GM12878 (cell line): ENCODE measurements at regions not wholly inside any gene's neighbourhood (a gene's known extent, or its start where the extent isn't known, plus 50 kb on each side); places are given as distances from the start of the nearest gene placed in this dataset.

Experiments
- ATAC-seq: fragments of 200-7000 bp; cut with Tn5 transposase; 3 replicates; pipeline ENCODE4 v1.9.1; 2020; ENCODE audit warnings: mild to moderate bottlenecking, moderate library complexity
- BruUV-seq: library from RNA; stranded (reverse); fragments of 400-500 nt; replicated peaks from 2 replicates; lab custom pipeline; 2021; lab: Mats Ljungman, UMichigan
- CTCF ChIA-PET: fragments of 300-600 bp; sonication (Branson Sonifier 250); formaldehyde crosslinking; extraction: SDS; loops from one replicate; lab custom pipeline; 2021; ENCODE audit warnings: inconsistent platforms; lab: Yijun Ruan, JAX
- POLR2A ChIA-PET: fragments of 350-600 bp; formaldehyde crosslinking; extraction: SDS; loops from one replicate; lab custom pipeline; 2021; ENCODE audit warnings: inconsistent platforms; lab: Charles Lee
- RAD21 ChIA-PET: fragments of 300-600 bp; sonication (Branson Sonifier 250); formaldehyde crosslinking; loops from one replicate; lab custom pipeline; 2023; ENCODE audit warnings: antibody characterized with exemption; ENCODE audit not compliant: unreplicated experiment; lab: Charles Lee
- SMC1A ChIA-PET: fragments of 300-600 bp; sonication (Branson Sonifier 250); formaldehyde crosslinking; loops from one replicate; lab custom pipeline; 2023; ENCODE audit not compliant: unreplicated experiment, uncharacterized antibody; lab: Charles Lee
- DNase-seq: peaks from one replicate; pipeline ENCODE4 v3.0.0-alpha.2; 2011; ENCODE audit warnings: low read depth, low spot score
- FAIRE-seq: peaks from 3 replicates; lab custom pipeline; 2011; peaks lifted over from hg19 to GRCh38; lab: Jason Lieb, UNC
- H2AFZ ChIP-seq: 2 replicates; pipeline ENCODE4 v1.6.0; 2011; ENCODE audit warnings: low read depth, low read length, control low read depth; ENCODE audit not compliant: control insufficient read depth
- H3K27ac ChIP-seq: 2 replicates; pipeline ENCODE4 v1.5.1; 2011; ENCODE audit warnings: control low read depth; ENCODE audit not compliant: control insufficient read depth, insufficient read depth
- H3K27me3 ChIP-seq, 2 experiments: replicated peaks in 1 of 2; 2 replicates each; pipeline versions ENCODE4 v1.6.0 to v1.6.1; 2011; ENCODE audit warnings: low read length in 1 of 2; ENCODE audit not compliant: control insufficient read depth in 2 of 2, insufficient read depth in 2 of 2
- H3K36me3 ChIP-seq, 2 experiments: 2 replicates each; pipeline ENCODE4 v1.5.1; 2011; ENCODE audit warnings: low read length in 1 of 2; ENCODE audit not compliant: control insufficient read depth in 2 of 2, insufficient read depth in 2 of 2
- H3K4me1 ChIP-seq: 2 replicates; pipeline ENCODE4 v1.6.1; 2011; ENCODE audit warnings: mild to moderate bottlenecking, low read length, moderate library complexity, mixed read lengths; ENCODE audit not compliant: control insufficient read depth, insufficient read depth
- H3K4me2 ChIP-seq: 2 replicates; pipeline ENCODE4 v1.6.0; 2011; ENCODE audit warnings: control low read depth; ENCODE audit not compliant: control insufficient read depth, insufficient read depth
- H3K4me3 ChIP-seq: fragments of 200-600 bp; sonication (generic); 2 replicates; pipeline ENCODE4 v1.5.1; 2016
- H3K79me2 ChIP-seq: 2 replicates; pipeline ENCODE4 v1.6.0; 2011; ENCODE audit warnings: low read length; ENCODE audit not compliant: control insufficient read depth, insufficient read depth
- H3K9ac ChIP-seq: 2 replicates; pipeline ENCODE4 v1.8.0; 2011; ENCODE audit warnings: low read length, control low read depth, mixed read lengths; ENCODE audit not compliant: control insufficient read depth, insufficient read depth
- H3K9me3 ChIP-seq: replicated peaks from 3 replicates; pipeline ENCODE4 v1.5.1; 2011; ENCODE audit warnings: mild to moderate bottlenecking, low read length; ENCODE audit not compliant: control insufficient read depth, insufficient read depth
- H4K20me1 ChIP-seq: 2 replicates; pipeline ENCODE4 v1.6.0; 2011; ENCODE audit not compliant: control insufficient read depth, insufficient read depth
- CBX5 ChIP-seq: sonication (generic); IDR thresholded peaks from 2 replicates; pipeline ENCODE4 v1.6.1; 2016; ENCODE audit warnings: low read depth, moderate library complexity, mild to moderate bottlenecking, inconsistent platforms
- DPF2 ChIP-seq: fragments of 450-650 bp; IDR thresholded peaks from 2 replicates; pipeline ENCODE4 v1.6.1; 2017; ENCODE audit warnings: mild to moderate bottlenecking
- ESRRA ChIP-seq: IDR thresholded peaks from 2 replicates; pipeline ENCODE4 v1.6.1; 2012; ENCODE audit warnings: mild to moderate bottlenecking, low read length, improper control_type of control experiment
- RAD21 ChIP-seq: IDR thresholded peaks from 2 replicates; pipeline ENCODE4 v1.6.1; 2011; ENCODE audit warnings: mild to moderate bottlenecking, low read depth, low read length, moderate library complexity; ENCODE audit not compliant: insufficient read depth
- RCOR1 ChIP-seq: conservative IDR thresholded peaks from 2 replicates; pipeline ENCODE4 v1.6.1; 2012; ENCODE audit warnings: low read depth, low read length, improper control_type of control experiment
- SIN3A ChIP-seq: IDR thresholded peaks from 2 replicates; pipeline ENCODE4 v1.6.1; 2012; ENCODE audit warnings: low read depth, low read length, improper control_type of control experiment
- ZNF622 ChIP-seq: fragments of 450-650 bp; IDR thresholded peaks from 2 replicates; pipeline ENCODE4 v1.6.1; 2017; ENCODE audit warnings: mild to moderate bottlenecking, inconsistent platforms
- WGBS: methylation state at CpG from one replicate; pipeline ENCODE4 v1.1.6; 2016; ENCODE audit warnings: low lambda C conversion rate; ENCODE audit not compliant: insufficient replicate concordance, insufficient coverage; ENCODE audit errors: missing lambda C conversion rate; 5-methylcytosine and 5-hydroxymethylcytosine counted together
- in situ Hi-C: fragments of 300-500 bp; cut with MboI; formaldehyde crosslinking; loops from 9 replicates; pipeline ENCODE4 v1.14.3; 2018; ENCODE audit warnings: mixed read lengths
- intact Hi-C: fragments of 100-400 bp; cut with micrococcal nuclease; formaldehyde crosslinking; loops from one replicate; pipeline ENCODE4 v1.14.2; 2022; ENCODE audit not compliant: unreplicated experiment
- TF ChIP-seq, protein P1 (sequence below): fragments of 450-650 bp; IDR thresholded peaks from 2 replicates; pipeline ENCODE4 v1.6.1; 2017; ENCODE audit warnings: mild to moderate bottlenecking, moderate library complexity
- TF ChIP-seq, protein P2 (sequence below): fragments of 450-650 bp; formaldehyde crosslinking; IDR thresholded peaks from 2 replicates; pipeline ENCODE4 v1.4.0; 2022; ENCODE audit warnings: mild to moderate bottlenecking, moderate library complexity
- TF ChIP-seq, protein P3 (sequence below): IDR thresholded peaks from 2 replicates; pipeline ENCODE4 v1.6.1; 2012; ENCODE audit warnings: mild to moderate bottlenecking, low read depth, low read length

DNA sequence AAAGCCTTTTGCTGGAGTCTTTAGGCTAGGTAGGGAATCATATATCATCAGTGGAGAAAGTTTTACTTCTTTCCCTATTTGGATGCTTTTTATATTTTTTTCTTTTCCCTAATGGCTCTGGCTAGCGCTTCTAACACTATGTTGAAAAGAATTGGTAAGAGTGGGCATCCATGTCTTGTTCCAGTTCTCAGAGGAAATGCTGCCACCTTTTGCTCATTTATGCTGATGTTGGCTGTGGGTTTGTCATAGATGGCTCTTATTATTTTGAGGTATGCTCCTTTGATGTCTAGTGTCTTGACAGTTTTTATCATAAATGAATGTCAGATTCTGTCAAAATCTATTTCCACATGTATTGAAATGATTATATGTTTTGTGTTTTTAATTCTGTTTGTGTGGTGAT, 1544.1 kb downstream of the REEP3 start:
- POLR2A ChIA-PET, result no interaction called here
- no peak overlapping the region for H2AFZ ChIP-seq
- 0% methylated on average over 1 of the region's 1 CpG for WGBS
- H3K9ac ChIP-seq, result no peak overlapping the region
- H3K4me1 ChIP-seq, result no peaks in the 10 kb centered on the region
- no peaks in the 10 kb centered on the region for H3K79me2 ChIP-seq
- CTCF ChIA-PET, result no interaction called here
- H3K4me2 ChIP-seq, result no peak overlapping the region
- no peak for TF ChIP-seq ESRRA
- TF ChIP-seq, protein P1, sequence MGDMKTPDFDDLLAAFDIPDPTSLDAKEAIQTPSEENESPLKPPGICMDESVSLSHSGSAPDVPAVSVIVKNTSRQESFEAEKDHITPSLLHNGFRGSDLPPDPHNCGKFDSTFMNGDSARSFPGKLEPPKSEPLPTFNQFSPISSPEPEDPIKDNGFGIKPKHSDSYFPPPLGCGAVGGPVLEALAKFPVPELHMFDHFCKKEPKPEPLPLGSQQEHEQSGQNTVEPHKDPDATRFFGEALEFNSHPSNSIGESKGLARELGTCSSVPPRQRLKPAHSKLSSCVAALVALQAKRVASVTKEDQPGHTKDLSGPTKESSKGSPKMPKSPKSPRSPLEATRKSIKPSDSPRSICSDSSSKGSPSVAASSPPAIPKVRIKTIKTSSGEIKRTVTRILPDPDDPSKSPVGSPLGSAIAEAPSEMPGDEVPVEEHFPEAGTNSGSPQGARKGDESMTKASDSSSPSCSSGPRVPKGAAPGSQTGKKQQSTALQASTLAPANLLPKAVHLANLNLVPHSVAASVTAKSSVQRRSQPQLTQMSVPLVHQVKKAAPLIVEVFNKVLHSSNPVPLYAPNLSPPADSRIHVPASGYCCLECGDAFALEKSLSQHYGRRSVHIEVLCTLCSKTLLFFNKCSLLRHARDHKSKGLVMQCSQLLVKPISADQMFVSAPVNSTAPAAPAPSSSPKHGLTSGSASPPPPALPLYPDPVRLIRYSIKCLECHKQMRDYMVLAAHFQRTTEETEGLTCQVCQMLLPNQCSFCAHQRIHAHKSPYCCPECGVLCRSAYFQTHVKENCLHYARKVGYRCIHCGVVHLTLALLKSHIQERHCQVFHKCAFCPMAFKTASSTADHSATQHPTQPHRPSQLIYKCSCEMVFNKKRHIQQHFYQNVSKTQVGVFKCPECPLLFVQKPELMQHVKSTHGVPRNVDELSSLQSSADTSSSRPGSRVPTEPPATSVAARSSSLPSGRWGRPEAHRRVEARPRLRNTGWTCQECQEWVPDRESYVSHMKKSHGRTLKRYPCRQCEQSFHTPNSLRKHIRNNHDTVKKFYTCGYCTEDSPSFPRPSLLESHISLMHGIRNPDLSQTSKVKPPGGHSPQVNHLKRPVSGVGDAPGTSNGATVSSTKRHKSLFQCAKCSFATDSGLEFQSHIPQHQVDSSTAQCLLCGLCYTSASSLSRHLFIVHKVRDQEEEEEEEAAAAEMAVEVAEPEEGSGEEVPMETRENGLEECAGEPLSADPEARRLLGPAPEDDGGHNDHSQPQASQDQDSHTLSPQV, result no peak
- TF ChIP-seq DPF2, result no peak
- no peak for TF ChIP-seq RAD21
- TF ChIP-seq RCOR1, result no peak
- TF ChIP-seq, protein P2, sequence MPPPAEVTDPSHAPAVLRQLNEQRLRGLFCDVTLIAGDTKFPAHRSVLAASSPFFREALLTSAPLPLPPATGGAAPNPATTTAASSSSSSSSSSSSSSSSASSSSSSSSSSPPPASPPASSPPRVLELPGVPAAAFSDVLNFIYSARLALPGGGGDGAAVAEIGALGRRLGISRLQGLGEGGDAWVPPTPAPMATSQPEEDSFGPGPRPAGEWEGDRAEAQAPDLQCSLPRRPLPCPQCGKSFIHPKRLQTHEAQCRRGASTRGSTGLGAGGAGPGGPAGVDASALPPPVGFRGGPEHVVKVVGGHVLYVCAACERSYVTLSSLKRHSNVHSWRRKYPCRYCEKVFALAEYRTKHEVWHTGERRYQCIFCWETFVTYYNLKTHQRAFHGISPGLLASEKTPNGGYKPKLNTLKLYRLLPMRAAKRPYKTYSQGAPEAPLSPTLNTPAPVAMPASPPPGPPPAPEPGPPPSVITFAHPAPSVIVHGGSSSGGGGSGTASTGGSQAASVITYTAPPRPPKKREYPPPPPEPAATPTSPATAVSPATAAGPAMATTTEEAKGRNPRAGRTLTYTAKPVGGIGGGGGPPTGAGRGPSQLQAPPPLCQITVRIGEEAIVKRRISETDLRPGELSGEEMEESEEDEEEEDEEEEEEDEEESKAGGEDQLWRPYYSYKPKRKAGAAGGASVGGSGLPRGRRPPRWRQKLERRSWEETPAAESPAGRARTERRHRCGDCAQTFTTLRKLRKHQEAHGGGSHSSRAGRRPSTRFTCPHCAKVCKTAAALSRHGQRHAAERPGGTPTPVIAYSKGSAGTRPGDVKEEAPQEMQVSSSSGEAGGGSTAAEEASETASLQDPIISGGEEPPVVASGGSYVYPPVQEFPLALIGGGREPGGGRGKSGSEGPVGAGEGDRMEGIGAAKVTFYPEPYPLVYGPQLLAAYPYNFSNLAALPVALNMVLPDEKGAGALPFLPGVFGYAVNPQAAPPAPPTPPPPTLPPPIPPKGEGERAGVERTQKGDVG (CRISPR knock-in tag), result no peak
- TF ChIP-seq SIN3A, result no peak
- TF ChIP-seq CBX5, result no peak
- no peak for TF ChIP-seq ZNF622
- TF ChIP-seq, protein P3, sequence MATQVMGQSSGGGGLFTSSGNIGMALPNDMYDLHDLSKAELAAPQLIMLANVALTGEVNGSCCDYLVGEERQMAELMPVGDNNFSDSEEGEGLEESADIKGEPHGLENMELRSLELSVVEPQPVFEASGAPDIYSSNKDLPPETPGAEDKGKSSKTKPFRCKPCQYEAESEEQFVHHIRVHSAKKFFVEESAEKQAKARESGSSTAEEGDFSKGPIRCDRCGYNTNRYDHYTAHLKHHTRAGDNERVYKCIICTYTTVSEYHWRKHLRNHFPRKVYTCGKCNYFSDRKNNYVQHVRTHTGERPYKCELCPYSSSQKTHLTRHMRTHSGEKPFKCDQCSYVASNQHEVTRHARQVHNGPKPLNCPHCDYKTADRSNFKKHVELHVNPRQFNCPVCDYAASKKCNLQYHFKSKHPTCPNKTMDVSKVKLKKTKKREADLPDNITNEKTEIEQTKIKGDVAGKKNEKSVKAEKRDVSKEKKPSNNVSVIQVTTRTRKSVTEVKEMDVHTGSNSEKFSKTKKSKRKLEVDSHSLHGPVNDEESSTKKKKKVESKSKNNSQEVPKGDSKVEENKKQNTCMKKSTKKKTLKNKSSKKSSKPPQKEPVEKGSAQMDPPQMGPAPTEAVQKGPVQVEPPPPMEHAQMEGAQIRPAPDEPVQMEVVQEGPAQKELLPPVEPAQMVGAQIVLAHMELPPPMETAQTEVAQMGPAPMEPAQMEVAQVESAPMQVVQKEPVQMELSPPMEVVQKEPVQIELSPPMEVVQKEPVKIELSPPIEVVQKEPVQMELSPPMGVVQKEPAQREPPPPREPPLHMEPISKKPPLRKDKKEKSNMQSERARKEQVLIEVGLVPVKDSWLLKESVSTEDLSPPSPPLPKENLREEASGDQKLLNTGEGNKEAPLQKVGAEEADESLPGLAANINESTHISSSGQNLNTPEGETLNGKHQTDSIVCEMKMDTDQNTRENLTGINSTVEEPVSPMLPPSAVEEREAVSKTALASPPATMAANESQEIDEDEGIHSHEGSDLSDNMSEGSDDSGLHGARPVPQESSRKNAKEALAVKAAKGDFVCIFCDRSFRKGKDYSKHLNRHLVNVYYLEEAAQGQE, result no peak
- H3K36me3 ChIP-seq, result no peaks in the 10 kb centered on the region
- no peak overlapping the region for H3K4me3 ChIP-seq
- intact Hi-C loops (no loop called here), in situ Hi-C loops (no loop called here)
- no peaks in the 10 kb centered on the region for H3K9me3 ChIP-seq
- SMC1A ChIA-PET, result no interaction called here
- RAD21 ChIA-PET, result no interaction called here
- no peak overlapping the region for H3K27ac ChIP-seq
- DNase-seq, result no peak
- H4K20me1 ChIP-seq, result no peaks in the 10 kb centered on the region
- no peak for ATAC-seq
- BruUV-seq, result no TSS peak
- H3K27me3 ChIP-seq, result no peaks in the 10 kb centered on the region
- FAIRE-seq, result no peak
